ENCODE measurements at regions not wholly inside any gene's neighbourhood (a gene's known extent, or its start where the extent isn't known, plus 50 kb on each side); places are given as distances from the start of the nearest gene placed in this dataset.

DNA sequence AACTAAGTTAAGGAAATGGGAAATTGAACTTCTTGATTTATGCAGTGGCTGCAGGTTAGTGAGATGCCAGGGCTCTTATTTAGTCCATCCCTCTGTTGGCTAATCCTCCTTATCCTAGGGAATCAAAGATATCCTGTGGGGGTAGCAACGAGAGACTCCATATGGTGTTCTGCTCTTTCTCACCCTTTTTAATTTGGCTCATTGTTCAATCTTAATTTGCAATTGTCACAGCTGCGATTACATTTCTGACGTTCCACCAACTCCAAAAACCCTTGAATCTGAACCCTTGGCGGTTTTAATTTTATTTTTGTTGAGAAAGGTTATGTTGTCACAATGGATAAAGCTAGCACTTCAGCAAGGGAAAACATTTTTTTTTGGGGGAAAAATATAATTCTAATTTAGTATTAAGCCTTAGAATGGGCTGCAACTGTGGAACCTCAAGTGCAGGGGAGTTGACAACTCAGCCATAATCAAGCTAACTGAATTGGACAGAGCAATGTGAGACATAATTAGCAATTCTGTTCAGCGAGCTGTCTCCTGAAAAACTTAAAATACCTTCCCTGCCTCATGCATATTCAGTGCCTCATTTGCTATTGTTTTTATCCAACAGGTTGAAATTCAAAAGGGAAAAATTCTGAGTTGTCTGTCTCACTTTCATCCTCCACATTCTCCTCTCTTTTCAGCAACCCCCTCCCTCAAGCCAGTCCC lies 91.3 kb downstream of the MAT2B start:
- Histone ChIP-seq H3K36me3 (ENCODE audit: control insufficient read depth in 2 of 2, extremely low read depth in 1 of 2, insufficient read depth in 2 of 2, low read length in 2 of 2) (no peaks in the 10 kb centered on the region), H3K9me1 (ENCODE audit: control insufficient read depth, extremely low read depth, insufficient read depth, low read length) (no peaks in the 10 kb centered on the region), H3K27me3 (ENCODE audit: control insufficient read depth, extremely low read depth, insufficient read depth, low read length) (no peaks in the 10 kb centered on the region), H3K9me3 (ENCODE audit: control insufficient read depth, low read depth, low read length) (no peaks in the 10 kb centered on the region), H3K4me2 (ENCODE audit: control insufficient read depth, extremely low read depth, insufficient read depth, low read depth, low read length) (no peak overlapping the region), H3K4me1 (ENCODE audit: control insufficient read depth, extremely low read depth, insufficient read depth, low read length) (no peaks in the 10 kb centered on the region), H3K4me3 (ENCODE audit: control insufficient read depth in 2 of 3, extremely low read depth in 1 of 3, insufficient read depth in 2 of 3, low read depth in 1 of 3, low read length in 3 of 3) (no peak overlapping the region), H3K27ac (ENCODE audit: control insufficient read depth, insufficient read depth, low read length) (no peak overlapping the region), H3K79me2 (ENCODE audit: control insufficient read depth, insufficient read depth, low read length) (no peaks in the 10 kb centered on the region), H4K20me1 (ENCODE audit: control insufficient read depth, extremely low read depth, insufficient read depth, low read length) (no peaks in the 10 kb centered on the region), H2AFZ (ENCODE audit: control insufficient read depth, low read length) (no peak overlapping the region), H3K9ac (ENCODE audit: control insufficient read depth, extremely low read depth, insufficient read depth, low read length) (no peak overlapping the region)
- FAIRE-seq (no peak), DNase-seq (ENCODE audit: low read depth, low spot score) (no peak)
- dilution Hi-C loops (cut with MboI; ENCODE audit: extremely low pct_ligation_motif_present, low sequenced_read_pairs): no loop called here
- TF ChIP-seq EZH2 (IDR thresholded peaks at IDR 0.05; ENCODE audit: low read length): no peak
- TF ChIP-seq CTCF (optimal IDR thresholded peaks at IDR 0.05 in 1 of 3, IDR thresholded peaks at IDR 0.05 in 1 of 3, conservative IDR thresholded peaks at IDR 0.05 in 1 of 3; ENCODE audit: extremely low read depth in 1 of 3, insufficient read depth in 2 of 3, low read length in 3 of 3): no peak

- DNase-seq (ENCODE audit: low read depth, low spot score) (no peak), FAIRE-seq (no peak)
- Histone ChIP-seq H3K36me3 (ENCODE audit: control insufficient read depth in 2 of 2, extremely low read depth in 1 of 2, insufficient read depth in 2 of 2, low read length in 2 of 2) (no peaks in the 10 kb centered on the region), H3K9me1 (ENCODE audit: control insufficient read depth, extremely low read depth, insufficient read depth, low read length) (no peaks in the 10 kb centered on the region), H3K4me2 (ENCODE audit: control insufficient read depth, extremely low read depth, insufficient read depth, low read depth, low read length) (no peak overlapping the region), H3K4me1 (ENCODE audit: control insufficient read depth, extremely low read depth, insufficient read depth, low read length) (no peaks in the 10 kb centered on the region), H4K20me1 (ENCODE audit: control insufficient read depth, extremely low read depth, insufficient read depth, low read length) (no peaks in the 10 kb centered on the region), H3K9ac (ENCODE audit: control insufficient read depth, extremely low read depth, insufficient read depth, low read length) (no peak overlapping the region), H3K79me2 (ENCODE audit: control insufficient read depth, insufficient read depth, low read length) (no peaks in the 10 kb centered on the region), H3K27me3 (ENCODE audit: control insufficient read depth, extremely low read depth, insufficient read depth, low read length) (no peaks in the 10 kb centered on the region), H3K9me3 (ENCODE audit: control insufficient read depth, low read depth, low read length) (no peaks in the 10 kb centered on the region), H2AFZ (ENCODE audit: control insufficient read depth, low read length) (no peak overlapping the region), H3K4me3 (ENCODE audit: control insufficient read depth in 2 of 3, extremely low read depth in 1 of 3, insufficient read depth in 2 of 3, low read depth in 1 of 3, low read length in 3 of 3) (no peak overlapping the region), H3K27ac (ENCODE audit: control insufficient read depth, insufficient read depth, low read length) (no peak overlapping the region)
- dilution Hi-C loops (cut with MboI; ENCODE audit: extremely low pct_ligation_motif_present, low sequenced_read_pairs): no loop called here
- TF ChIP-seq CTCF (optimal IDR thresholded peaks at IDR 0.05 in 1 of 3, IDR thresholded peaks at IDR 0.05 in 1 of 3, conservative IDR thresholded peaks at IDR 0.05 in 1 of 3; ENCODE audit: extremely low read depth in 1 of 3, insufficient read depth in 2 of 3, low read length in 3 of 3) (no peak), EZH2 (IDR thresholded peaks at IDR 0.05; ENCODE audit: low read length) (no peak)
Measured at GRCh38 chr5:163604013-163604412, 98.6 kb downstream of the MAT2B start.

All from keratinocyte (primary cell).